ENCODE measurements at regions not wholly inside any gene's neighbourhood (a gene's known extent, or its start where the extent isn't known, plus 50 kb on each side); places are given as distances from the start of the nearest gene placed in this dataset.

DNA sequence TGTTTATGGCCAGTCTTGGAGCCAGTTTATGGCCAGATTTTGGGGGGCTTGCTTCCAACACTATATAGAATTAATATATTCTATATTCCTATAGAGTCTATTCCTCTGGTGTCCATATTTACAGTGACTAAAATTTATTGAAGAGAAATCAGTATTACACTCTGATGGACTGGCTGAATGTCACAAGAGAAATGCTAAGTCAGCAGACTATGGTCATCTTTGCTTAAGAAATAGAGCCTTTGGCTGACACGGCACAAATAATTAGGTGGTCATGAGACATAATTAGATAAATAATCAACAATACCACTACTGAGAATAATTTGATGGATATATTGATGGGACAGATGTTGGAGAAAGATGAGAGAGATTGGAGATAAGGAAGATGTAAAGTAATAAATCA is 272.9 kb downstream of the SLITRK5 start:
- no peaks in the 10 kb centered on the region for H3K36me3 ChIP-seq (ENCODE audit: control insufficient read depth in 4 of 4, insufficient read depth in 3 of 4, low read depth in 1 of 4, low read length in 3 of 4)
- no peaks in the 10 kb centered on the region for H3K27me3 ChIP-seq (ENCODE audit: control insufficient read depth in 4 of 4, insufficient read depth in 4 of 4, low read length in 3 of 4)
- H3K27ac ChIP-seq (ENCODE audit: low read depth in 1 of 2, low read length in 2 of 2), result no peak overlapping the region
- no peaks in the 10 kb centered on the region for H3K4me1 ChIP-seq (ENCODE audit: control insufficient read depth in 4 of 4, insufficient read depth in 4 of 4, low read length in 3 of 4)
- TF ChIP-seq GABPA (IDR thresholded peaks at IDR 0.05 in 1 of 2, conservative IDR thresholded peaks at IDR 0.05 in 1 of 2) (no peak), RXRA (IDR thresholded peaks at IDR 0.05) (no peak), HNF4G (IDR thresholded peaks at IDR 0.05) (no peak), JUND (IDR thresholded peaks at IDR 0.05) (no peak)
- TF ChIP-seq, protein P1, sequence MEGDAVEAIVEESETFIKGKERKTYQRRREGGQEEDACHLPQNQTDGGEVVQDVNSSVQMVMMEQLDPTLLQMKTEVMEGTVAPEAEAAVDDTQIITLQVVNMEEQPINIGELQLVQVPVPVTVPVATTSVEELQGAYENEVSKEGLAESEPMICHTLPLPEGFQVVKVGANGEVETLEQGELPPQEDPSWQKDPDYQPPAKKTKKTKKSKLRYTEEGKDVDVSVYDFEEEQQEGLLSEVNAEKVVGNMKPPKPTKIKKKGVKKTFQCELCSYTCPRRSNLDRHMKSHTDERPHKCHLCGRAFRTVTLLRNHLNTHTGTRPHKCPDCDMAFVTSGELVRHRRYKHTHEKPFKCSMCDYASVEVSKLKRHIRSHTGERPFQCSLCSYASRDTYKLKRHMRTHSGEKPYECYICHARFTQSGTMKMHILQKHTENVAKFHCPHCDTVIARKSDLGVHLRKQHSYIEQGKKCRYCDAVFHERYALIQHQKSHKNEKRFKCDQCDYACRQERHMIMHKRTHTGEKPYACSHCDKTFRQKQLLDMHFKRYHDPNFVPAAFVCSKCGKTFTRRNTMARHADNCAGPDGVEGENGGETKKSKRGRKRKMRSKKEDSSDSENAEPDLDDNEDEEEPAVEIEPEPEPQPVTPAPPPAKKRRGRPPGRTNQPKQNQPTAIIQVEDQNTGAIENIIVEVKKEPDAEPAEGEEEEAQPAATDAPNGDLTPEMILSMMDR (IDR thresholded peaks at IDR 0.05; ENCODE audit: low read depth, low read length, missing input control), result no peak
- TF ChIP-seq, protein P2, sequence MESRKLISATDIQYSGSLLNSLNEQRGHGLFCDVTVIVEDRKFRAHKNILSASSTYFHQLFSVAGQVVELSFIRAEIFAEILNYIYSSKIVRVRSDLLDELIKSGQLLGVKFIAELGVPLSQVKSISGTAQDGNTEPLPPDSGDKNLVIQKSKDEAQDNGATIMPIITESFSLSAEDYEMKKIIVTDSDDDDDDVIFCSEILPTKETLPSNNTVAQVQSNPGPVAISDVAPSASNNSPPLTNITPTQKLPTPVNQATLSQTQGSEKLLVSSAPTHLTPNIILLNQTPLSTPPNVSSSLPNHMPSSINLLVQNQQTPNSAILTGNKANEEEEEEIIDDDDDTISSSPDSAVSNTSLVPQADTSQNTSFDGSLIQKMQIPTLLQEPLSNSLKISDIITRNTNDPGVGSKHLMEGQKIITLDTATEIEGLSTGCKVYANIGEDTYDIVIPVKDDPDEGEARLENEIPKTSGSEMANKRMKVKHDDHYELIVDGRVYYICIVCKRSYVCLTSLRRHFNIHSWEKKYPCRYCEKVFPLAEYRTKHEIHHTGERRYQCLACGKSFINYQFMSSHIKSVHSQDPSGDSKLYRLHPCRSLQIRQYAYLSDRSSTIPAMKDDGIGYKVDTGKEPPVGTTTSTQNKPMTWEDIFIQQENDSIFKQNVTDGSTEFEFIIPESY (IDR thresholded peaks at IDR 0.05), result no peak
- TF ChIP-seq, protein P3, sequence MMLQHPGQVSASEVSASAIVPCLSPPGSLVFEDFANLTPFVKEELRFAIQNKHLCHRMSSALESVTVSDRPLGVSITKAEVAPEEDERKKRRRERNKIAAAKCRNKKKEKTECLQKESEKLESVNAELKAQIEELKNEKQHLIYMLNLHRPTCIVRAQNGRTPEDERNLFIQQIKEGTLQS (IDR thresholded peaks at IDR 0.05), result no peak
- H3K9me3 ChIP-seq (ENCODE audit: control insufficient read depth in 4 of 4, low read length in 3 of 4), result no peaks in the 10 kb centered on the region
- 93% methylated on average over 1 of the region's 1 CpG for WGBS
- no peak overlapping the region for H3K9ac ChIP-seq (ENCODE audit: low read depth in 1 of 2, low read length in 2 of 2)
- DNase-seq (ENCODE audit: low spot score), result no peak
- no peak overlapping the region for H3K4me3 ChIP-seq (ENCODE audit: low read depth in 1 of 3, low read length in 3 of 3)

DNA sequence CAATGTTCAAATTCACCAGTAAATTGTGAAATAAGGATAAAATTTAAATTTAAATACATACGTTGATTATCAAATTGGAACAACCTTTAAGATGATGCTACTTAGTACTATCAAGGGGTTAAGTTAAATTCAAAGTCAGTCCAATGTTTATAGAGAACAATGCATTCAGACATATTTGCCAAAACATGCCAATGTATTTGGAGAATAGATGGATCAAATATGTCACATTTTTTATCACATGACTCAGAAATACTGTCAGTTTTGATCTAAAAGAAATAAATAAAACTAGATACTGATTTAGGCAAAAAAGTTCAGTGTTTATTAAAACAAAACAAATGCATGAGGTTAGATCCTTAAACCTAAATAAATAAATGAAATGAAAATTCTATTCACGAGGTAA is 281.2 kb downstream of the SLITRK5 start:
- no peak for DNase-seq (ENCODE audit: low spot score)
- H3K9me3 ChIP-seq (ENCODE audit: control insufficient read depth in 4 of 4, low read length in 3 of 4), result no peaks in the 10 kb centered on the region
- TF ChIP-seq, protein P4, sequence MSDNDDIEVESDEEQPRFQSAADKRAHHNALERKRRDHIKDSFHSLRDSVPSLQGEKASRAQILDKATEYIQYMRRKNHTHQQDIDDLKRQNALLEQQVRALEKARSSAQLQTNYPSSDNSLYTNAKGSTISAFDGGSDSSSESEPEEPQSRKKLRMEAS (IDR thresholded peaks at IDR 0.05), result no peak
- TF ChIP-seq FOXA1 (IDR thresholded peaks at IDR 0.05) (no peak), TAF1 (conservative IDR thresholded peaks at IDR 0.05) (no peak), NR2F2 (IDR thresholded peaks at IDR 0.05) (no peak), YY1 (IDR thresholded peaks at IDR 0.05) (no peak), FOXA2 (IDR thresholded peaks at IDR 0.05) (no peak), JUND (IDR thresholded peaks at IDR 0.05) (no peak), GABPA (IDR thresholded peaks at IDR 0.05 in 1 of 2, conservative IDR thresholded peaks at IDR 0.05 in 1 of 2) (no peak), RXRA (IDR thresholded peaks at IDR 0.05) (no peak), HNF4A (conservative IDR thresholded peaks at IDR 0.05) (no peak), HNF4G (IDR thresholded peaks at IDR 0.05) (no peak)
- TF ChIP-seq, protein P2 (IDR thresholded peaks at IDR 0.05), result no peak
- TF ChIP-seq, protein P5, sequence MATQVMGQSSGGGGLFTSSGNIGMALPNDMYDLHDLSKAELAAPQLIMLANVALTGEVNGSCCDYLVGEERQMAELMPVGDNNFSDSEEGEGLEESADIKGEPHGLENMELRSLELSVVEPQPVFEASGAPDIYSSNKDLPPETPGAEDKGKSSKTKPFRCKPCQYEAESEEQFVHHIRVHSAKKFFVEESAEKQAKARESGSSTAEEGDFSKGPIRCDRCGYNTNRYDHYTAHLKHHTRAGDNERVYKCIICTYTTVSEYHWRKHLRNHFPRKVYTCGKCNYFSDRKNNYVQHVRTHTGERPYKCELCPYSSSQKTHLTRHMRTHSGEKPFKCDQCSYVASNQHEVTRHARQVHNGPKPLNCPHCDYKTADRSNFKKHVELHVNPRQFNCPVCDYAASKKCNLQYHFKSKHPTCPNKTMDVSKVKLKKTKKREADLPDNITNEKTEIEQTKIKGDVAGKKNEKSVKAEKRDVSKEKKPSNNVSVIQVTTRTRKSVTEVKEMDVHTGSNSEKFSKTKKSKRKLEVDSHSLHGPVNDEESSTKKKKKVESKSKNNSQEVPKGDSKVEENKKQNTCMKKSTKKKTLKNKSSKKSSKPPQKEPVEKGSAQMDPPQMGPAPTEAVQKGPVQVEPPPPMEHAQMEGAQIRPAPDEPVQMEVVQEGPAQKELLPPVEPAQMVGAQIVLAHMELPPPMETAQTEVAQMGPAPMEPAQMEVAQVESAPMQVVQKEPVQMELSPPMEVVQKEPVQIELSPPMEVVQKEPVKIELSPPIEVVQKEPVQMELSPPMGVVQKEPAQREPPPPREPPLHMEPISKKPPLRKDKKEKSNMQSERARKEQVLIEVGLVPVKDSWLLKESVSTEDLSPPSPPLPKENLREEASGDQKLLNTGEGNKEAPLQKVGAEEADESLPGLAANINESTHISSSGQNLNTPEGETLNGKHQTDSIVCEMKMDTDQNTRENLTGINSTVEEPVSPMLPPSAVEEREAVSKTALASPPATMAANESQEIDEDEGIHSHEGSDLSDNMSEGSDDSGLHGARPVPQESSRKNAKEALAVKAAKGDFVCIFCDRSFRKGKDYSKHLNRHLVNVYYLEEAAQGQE (IDR thresholded peaks at IDR 0.05), result no peak
- TF ChIP-seq, protein P3 (IDR thresholded peaks at IDR 0.05), result no peak
- TF ChIP-seq, protein P1 (IDR thresholded peaks at IDR 0.05; ENCODE audit: low read depth, low read length, missing input control), result no peak
- H3K4me1 ChIP-seq (ENCODE audit: control insufficient read depth in 4 of 4, insufficient read depth in 4 of 4, low read length in 3 of 4), result no peaks in the 10 kb centered on the region
- H3K27me3 ChIP-seq (ENCODE audit: control insufficient read depth in 4 of 4, insufficient read depth in 4 of 4, low read length in 3 of 4), result no peaks in the 10 kb centered on the region
- no peaks in the 10 kb centered on the region for H3K36me3 ChIP-seq (ENCODE audit: control insufficient read depth in 4 of 4, insufficient read depth in 3 of 4, low read depth in 1 of 4, low read length in 3 of 4)
- H3K27ac ChIP-seq (ENCODE audit: low read depth in 1 of 2, low read length in 2 of 2), result no peak overlapping the region
- no peak overlapping the region for H3K9ac ChIP-seq (ENCODE audit: low read depth in 1 of 2, low read length in 2 of 2)
- WGBS, result 44% methylated on average over 2 of the region's 2 CpGs
- H3K4me3 ChIP-seq (ENCODE audit: low read depth in 1 of 3, low read length in 3 of 3), result no peak overlapping the region

All from liver (tissue), 8 donors.